Panc1 (cell line): ENCODE measurements at regions not wholly inside any gene's neighbourhood (a gene's known extent, or its start where the extent isn't known, plus 50 kb on each side); places are given as distances from the start of the nearest gene placed in this dataset.

Experiments used
- ATAC-seq: fragments of 200-7000 bp; cut with Tn5 transposase; 2 replicates; pipeline ENCODE4 v1.9.1; 2020; ENCODE audit warnings: mild to moderate bottlenecking, moderate library complexity
- BruUV-seq: library from RNA; stranded (reverse); fragments of 400-500 nt; replicated peaks from 2 replicates; lab custom pipeline; 2021; lab: Mats Ljungman, UMichigan
- CTCF ChIA-PET: fragments of 300-600 bp; sonication (Branson Sonifier 250); formaldehyde crosslinking; loops from one replicate; lab custom pipeline; 2022; ENCODE audit warnings: antibody characterized with exemption; lab: Charles Lee
- POLR2A ChIA-PET: fragments of 300-600 bp; sonication (Branson Sonifier 250); formaldehyde crosslinking; loops from one replicate; lab custom pipeline; 2022; ENCODE audit warnings: antibody characterized with exemption; lab: Charles Lee
- DNase-seq: peaks from one replicate; pipeline ENCODE4 v3.0.0-alpha.2; 2010; ENCODE audit warnings: low read depth, low spot score
- H3K27ac ChIP-seq: 2 replicates; pipeline ENCODE4 v1.5.1; 2011; ENCODE audit warnings: mild to moderate bottlenecking, low read length, inconsistent platforms
- H3K27me3 ChIP-seq: fragments of 200-500 bp; sonication (Bioruptor generic); 2 replicates; pipeline ENCODE4 v1.6.0; 2014; ENCODE audit warnings: low read length, inconsistent platforms; ENCODE audit not compliant: control insufficient read depth, insufficient read depth
- H3K36me3 ChIP-seq: fragments of 200-500 bp; sonication (Bioruptor generic); 2 replicates; pipeline ENCODE4 v1.5.1; 2014; ENCODE audit warnings: inconsistent platforms, mild to moderate bottlenecking, low read length, moderate library complexity; ENCODE audit not compliant: control insufficient read depth, insufficient read depth
- H3K4me1 ChIP-seq: 2 replicates; pipeline ENCODE4 v1.5.1; 2011; ENCODE audit warnings: inconsistent platforms, mild to moderate bottlenecking, low read length, moderate library complexity; ENCODE audit not compliant: control insufficient read depth, insufficient read depth
- H3K4me3 ChIP-seq, 2 experiments: 2 replicates each; pipeline ENCODE4 v1.5.1; 2011 to 2012; ENCODE audit warnings: low read depth in 2 of 2, low read length in 2 of 2, mild to moderate bottlenecking in 2 of 2, inconsistent platforms in 1 of 2, moderate library complexity in 1 of 2
- H3K9me3 ChIP-seq: fragments of 200-500 bp; sonication (Bioruptor generic); 2 replicates; pipeline ENCODE4 v1.5.1; 2014; ENCODE audit warnings: low read depth, mild to moderate bottlenecking, inconsistent platforms, low read length, moderate library complexity; ENCODE audit not compliant: control insufficient read depth, insufficient read depth
- CTCF ChIP-seq: fragments of 450-650 bp; IDR thresholded peaks from 2 replicates; pipeline ENCODE4 v1.5.1; 2017; ENCODE audit warnings: mild to moderate bottlenecking
- POLR2AphosphoS5 ChIP-seq: IDR thresholded peaks from 2 replicates; pipeline ENCODE4 v1.6.1; 2012; ENCODE audit warnings: mild to moderate bottlenecking, low read depth, low read length, moderate library complexity
- SIN3A ChIP-seq: IDR thresholded peaks from 2 replicates; pipeline ENCODE4 v1.6.1; 2012; ENCODE audit warnings: low read depth, mild to moderate bottlenecking, low read length, moderate library complexity, borderline replicate concordance; ENCODE audit not compliant: insufficient read depth
- TCF7L2 ChIP-seq: IDR thresholded peaks from 2 replicates; pipeline ENCODE4 v1.6.1; 2011; ENCODE audit warnings: mild to moderate bottlenecking, low read depth, low read length, inconsistent platforms
- in situ Hi-C: cut with HindIII; loops from 2 replicates; pipeline ENCODE4 v1.10.0; 2016; ENCODE audit warnings: low sequenced_read_pairs, low pct_unique_long_range_greater_than_20kb
- intact Hi-C: fragments of 100-400 bp; cut with micrococcal nuclease; formaldehyde crosslinking; loops from one replicate; pipeline ENCODE4 v1.10.0; 2022; ENCODE audit not compliant: unreplicated experiment
- TF ChIP-seq, protein P1 (sequence below), 2 experiments: IDR thresholded peaks; 2 replicates each; pipeline ENCODE4 v1.6.1; 2011 to 2012; ENCODE audit warnings: low read depth in 2 of 2, control low read depth in 1 of 2, low read length in 1 of 2, mild to moderate bottlenecking in 1 of 2, moderate library complexity in 1 of 2; ENCODE audit not compliant: insufficient read depth in 1 of 2

- ChIA-PET CTCF (no interaction called here), POLR2A (no interaction called here)
- H3K9me3 ChIP-seq = no peaks in the 10 kb centered on the region
- no TSS peak for BruUV-seq
- ATAC-seq = peak; percentile 64
- in situ Hi-C loops = no loop called here
- H3K36me3 ChIP-seq = no peaks in the 10 kb centered on the region
- no peak overlapping the region for H3K4me3 ChIP-seq
- H3K27me3 ChIP-seq = no peaks in the 10 kb centered on the region
- intact Hi-C loops = no loop called here
- peaks cover 8% of the 10 kb centered on the region; the same call in 1 of the 2 replicates for H3K4me1 ChIP-seq
- no peak for DNase-seq
- H3K27ac ChIP-seq = no peak overlapping the region
- no peak for TF ChIP-seq SIN3A
- TF ChIP-seq, protein P1, sequence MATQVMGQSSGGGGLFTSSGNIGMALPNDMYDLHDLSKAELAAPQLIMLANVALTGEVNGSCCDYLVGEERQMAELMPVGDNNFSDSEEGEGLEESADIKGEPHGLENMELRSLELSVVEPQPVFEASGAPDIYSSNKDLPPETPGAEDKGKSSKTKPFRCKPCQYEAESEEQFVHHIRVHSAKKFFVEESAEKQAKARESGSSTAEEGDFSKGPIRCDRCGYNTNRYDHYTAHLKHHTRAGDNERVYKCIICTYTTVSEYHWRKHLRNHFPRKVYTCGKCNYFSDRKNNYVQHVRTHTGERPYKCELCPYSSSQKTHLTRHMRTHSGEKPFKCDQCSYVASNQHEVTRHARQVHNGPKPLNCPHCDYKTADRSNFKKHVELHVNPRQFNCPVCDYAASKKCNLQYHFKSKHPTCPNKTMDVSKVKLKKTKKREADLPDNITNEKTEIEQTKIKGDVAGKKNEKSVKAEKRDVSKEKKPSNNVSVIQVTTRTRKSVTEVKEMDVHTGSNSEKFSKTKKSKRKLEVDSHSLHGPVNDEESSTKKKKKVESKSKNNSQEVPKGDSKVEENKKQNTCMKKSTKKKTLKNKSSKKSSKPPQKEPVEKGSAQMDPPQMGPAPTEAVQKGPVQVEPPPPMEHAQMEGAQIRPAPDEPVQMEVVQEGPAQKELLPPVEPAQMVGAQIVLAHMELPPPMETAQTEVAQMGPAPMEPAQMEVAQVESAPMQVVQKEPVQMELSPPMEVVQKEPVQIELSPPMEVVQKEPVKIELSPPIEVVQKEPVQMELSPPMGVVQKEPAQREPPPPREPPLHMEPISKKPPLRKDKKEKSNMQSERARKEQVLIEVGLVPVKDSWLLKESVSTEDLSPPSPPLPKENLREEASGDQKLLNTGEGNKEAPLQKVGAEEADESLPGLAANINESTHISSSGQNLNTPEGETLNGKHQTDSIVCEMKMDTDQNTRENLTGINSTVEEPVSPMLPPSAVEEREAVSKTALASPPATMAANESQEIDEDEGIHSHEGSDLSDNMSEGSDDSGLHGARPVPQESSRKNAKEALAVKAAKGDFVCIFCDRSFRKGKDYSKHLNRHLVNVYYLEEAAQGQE (IDR thresholded peaks at IDR 0.05; ENCODE audit: insufficient read depth in 1 of 2, low read depth in 2 of 2, low read length in 1 of 2) = no peak
- no peak for TF ChIP-seq POLR2AphosphoS5
- TF ChIP-seq CTCF = no peak
- no peak for TF ChIP-seq TCF7L2
Observed at GRCh38 chr10:110414548-110415309, 83.0 kb upstream of the DUSP5 start.

GRCh38 chr10:110415809-110416208 is 81.9 kb upstream of the DUSP5 start:
- H3K4me1 ChIP-seq = peaks cover 8% of the 10 kb centered on the region; the same call in 1 of the 2 replicates
- no peak for DNase-seq
- no peaks in the 10 kb centered on the region for H3K36me3 ChIP-seq
- TF ChIP-seq SIN3A (no peak), CTCF (no peak), POLR2AphosphoS5 (no peak)
- TF ChIP-seq, protein P1 (IDR thresholded peaks at IDR 0.05; ENCODE audit: insufficient read depth in 1 of 2, low read depth in 2 of 2, low read length in 1 of 2) = no peak
- H3K27me3 ChIP-seq = no peaks in the 10 kb centered on the region
- in situ Hi-C loops (no loop called here), intact Hi-C loops (no loop called here)
- POLR2A ChIA-PET = interaction anchor here (1.2 kb wide), 1 partner anchor 81 kb away, joined by 4 read pairs; no protein-coding TSS in a partner anchor
- no peak for ATAC-seq
- BruUV-seq = no TSS peak
- no peaks in the 10 kb centered on the region for H3K9me3 ChIP-seq
- no peak overlapping the region for H3K27ac ChIP-seq
- CTCF ChIA-PET = no interaction called here
- H3K4me3 ChIP-seq = no peak overlapping the region
